Neural cell (in vitro differentiated cells): ENCODE measurements at regions not wholly inside any gene's neighbourhood (a gene's known extent, or its start where the extent isn't known, plus 50 kb on each side); places are given as distances from the start of the nearest gene placed in this dataset.

Experiments
- H2AFZ ChIP-seq: fragments of 200-600, 300-800 bp; sonication (generic), shearing (Covaris generic); 2 replicates; pipeline ENCODE4 v1.6.0; 2014; ENCODE audit warnings: low read depth, mild to moderate bottlenecking, antibody characterized with exemption, low read length, moderate library complexity
- H3F3A ChIP-seq: fragments of 200-600 bp; shearing (Covaris generic); 2 replicates; pipeline ENCODE4 v1.6.1; 2016; ENCODE audit warnings: mild to moderate bottlenecking, moderate library complexity, mixed read lengths, antibody characterized with exemption, low read length; ENCODE audit not compliant: insufficient read depth, poor library complexity, severe bottlenecking
- H3K27ac ChIP-seq: fragments of 200-600, 300-800 bp; sonication (generic), shearing (Covaris generic); 2 replicates; pipeline ENCODE4 v1.5.1; 2014; ENCODE audit warnings: mild to moderate bottlenecking, low read length, moderate library complexity
- H3K27me3 ChIP-seq: fragments of 300-800, 200-600 bp; sonication (generic), shearing (Covaris generic); 2 replicates; pipeline ENCODE4 v1.6.0; 2014; ENCODE audit warnings: mild to moderate bottlenecking, low read depth, low read length, moderate library complexity; ENCODE audit not compliant: insufficient read depth
- H3K36me3 ChIP-seq: fragments of 300-800, 200-600 bp; sonication (generic), shearing (Covaris generic); 2 replicates; pipeline ENCODE4 v1.5.1; 2014; ENCODE audit warnings: mild to moderate bottlenecking, antibody characterized with exemption, low read length, moderate library complexity; ENCODE audit not compliant: insufficient read depth
- H3K4me2 ChIP-seq: fragments of 300-800, 200-600 bp; sonication (generic), shearing (Covaris generic); 2 replicates; pipeline ENCODE4 v1.6.0; 2014; ENCODE audit warnings: mild to moderate bottlenecking, low read length
- H3K4me3 ChIP-seq: fragments of 300-800, 200-600 bp; sonication (generic), shearing (Covaris generic); 2 replicates; pipeline ENCODE4 v1.5.1; 2014; ENCODE audit warnings: mild to moderate bottlenecking, low read length, moderate library complexity
- H3K79me2 ChIP-seq: fragments of 200-600 bp; shearing (Covaris generic); replicated peaks from 2 replicates; pipeline ENCODE4 v1.6.0; 2014; ENCODE audit warnings: mild to moderate bottlenecking, low read length, moderate library complexity; ENCODE audit not compliant: insufficient read depth
- H3K9ac ChIP-seq: fragments of 300-800, 200-600 bp; sonication (generic), shearing (Covaris generic); 2 replicates; pipeline ENCODE4 v1.6.1; 2016; ENCODE audit warnings: mild to moderate bottlenecking, low read length, mixed read lengths
- H3K9me2 ChIP-seq: fragments of 200-600 bp; shearing (Covaris generic); 2 replicates; pipeline ENCODE4 v1.6.1; 2016; ENCODE audit warnings: mild to moderate bottlenecking, low read length, mixed read lengths; ENCODE audit not compliant: insufficient read depth
- H3K9me3 ChIP-seq: fragments of 200-600, 300-800 bp; sonication (generic), shearing (Covaris generic); 2 replicates; pipeline ENCODE4 v1.6.1; 2016; ENCODE audit warnings: mild to moderate bottlenecking, mixed run types, low read length, moderate library complexity, mixed read lengths
- H4K20me1 ChIP-seq: fragments of 200-600 bp; shearing (Covaris generic); 2 replicates; pipeline ENCODE4 v1.6.1; 2016; ENCODE audit warnings: mild to moderate bottlenecking, mixed run types; ENCODE audit not compliant: insufficient read depth
- CTCF ChIP-seq: fragments of 450-650 bp; IDR thresholded peaks from 2 replicates; pipeline ENCODE4 v1.5.1; 2014; ENCODE audit warnings: antibody characterized with exemption, mild to moderate bottlenecking, moderate library complexity; ENCODE audit not compliant: poor library complexity, severe bottlenecking
- EP300 ChIP-seq: fragments of 450-650 bp; conservative IDR thresholded peaks from 2 replicates; pipeline ENCODE4 v1.6.1; 2014; ENCODE audit warnings: antibody characterized with exemption, mild to moderate bottlenecking, moderate library complexity; ENCODE audit not compliant: poor library complexity, severe bottlenecking
- EZH2 ChIP-seq: fragments of 200-600, 300-800 bp; shearing (Covaris generic), sonication (generic); IDR thresholded peaks from 2 replicates; pipeline ENCODE4 v1.6.1; 2014; ENCODE audit warnings: antibody characterized with exemption, low read length, borderline replicate concordance, mild to moderate bottlenecking; ENCODE audit not compliant: insufficient read depth, poor library complexity, severe bottlenecking
- MXI1 ChIP-seq: fragments of 450-650 bp; conservative IDR thresholded peaks from 2 replicates; pipeline ENCODE4 v1.6.1; 2014; ENCODE audit warnings: antibody characterized with exemption, mild to moderate bottlenecking; ENCODE audit not compliant: poor library complexity, severe bottlenecking
- POLR2AphosphoS5 ChIP-seq: IDR thresholded peaks from 2 replicates; pipeline ENCODE4 v1.6.1; 2012
- RAD21 ChIP-seq: fragments of 450-650 bp; conservative IDR thresholded peaks from 2 replicates; pipeline ENCODE4 v1.6.1; 2014; ENCODE audit warnings: antibody characterized with exemption, mild to moderate bottlenecking, moderate library complexity
- REST ChIP-seq: IDR thresholded peaks from 2 replicates; pipeline ENCODE4 v1.6.1; 2012; ENCODE audit warnings: borderline replicate concordance
- SMC3 ChIP-seq: fragments of 450-650 bp; conservative IDR thresholded peaks from 2 replicates; pipeline ENCODE4 v1.6.1; 2014; ENCODE audit warnings: antibody characterized with exemption, mild to moderate bottlenecking, moderate library complexity; ENCODE audit not compliant: poor library complexity
- TAF1 ChIP-seq: IDR thresholded peaks from 2 replicates; pipeline ENCODE4 v1.6.1; 2012; ENCODE audit warnings: low read depth

GRCh38 chr12:130254461-130255276, 83.0 kb upstream of the PIWIL1 start:
- Histone ChIP-seq H2AFZ (no peak overlapping the region), H3K27me3 (no peaks in the 10 kb centered on the region), H4K20me1 (no peaks in the 10 kb centered on the region), H3K79me2 (no peaks in the 10 kb centered on the region), H3K27ac (no peak overlapping the region), H3K4me2 (no peak overlapping the region), H3K9me2 (no peaks in the 10 kb centered on the region), H3K4me3 (no peak overlapping the region), H3K9ac (no peak overlapping the region), H3K36me3 (no peaks in the 10 kb centered on the region), H3F3A (no peaks in the 10 kb centered on the region), H3K9me3 (no peaks in the 10 kb centered on the region)
- TF ChIP-seq CTCF (no peak), EP300 (no peak), TAF1 (no peak), EZH2 (no peak), MXI1 (no peak), SMC3 (no peak), REST (no peak), POLR2AphosphoS5 (no peak), RAD21 (no peak)

- H3K27ac ChIP-seq: no peak overlapping the region
- no peaks in the 10 kb centered on the region for H3K79me2 ChIP-seq
- H3K9ac ChIP-seq: no peak overlapping the region
- H3K27me3 ChIP-seq: no peaks in the 10 kb centered on the region
- H3F3A ChIP-seq: no peaks in the 10 kb centered on the region
- no peaks in the 10 kb centered on the region for H3K9me2 ChIP-seq
- H3K4me2 ChIP-seq: no peak overlapping the region
- no peak for TF ChIP-seq MXI1
- no peak for TF ChIP-seq EZH2
- no peak for TF ChIP-seq POLR2AphosphoS5
- no peak for TF ChIP-seq REST
- no peak for TF ChIP-seq CTCF
- TF ChIP-seq RAD21: no peak
- TF ChIP-seq EP300: no peak
- TF ChIP-seq TAF1: no peak
- no peak overlapping the region for H2AFZ ChIP-seq
- no peaks in the 10 kb centered on the region for H4K20me1 ChIP-seq
- H3K9me3 ChIP-seq: no peaks in the 10 kb centered on the region
- H3K4me3 ChIP-seq: no peak overlapping the region
- H3K36me3 ChIP-seq: no peaks in the 10 kb centered on the region
Measured at GRCh38 chr12:130258863-130259262, 78.8 kb upstream of the PIWIL1 start.
